HG03565 (cell line): ENCODE measurements at regions not wholly inside any gene's neighbourhood (a gene's known extent, or its start where the extent isn't known, plus 50 kb on each side); places are given as distances from the start of the nearest gene placed in this dataset.
"Not testable (repeated sequence)": the region's sequence is repeated elsewhere in the genome, so short reads cannot be mapped to it uniquely, and the experiment has no call there.

Experiments used
- ATAC-seq: cut with Tn5 transposase; IDR thresholded peaks from one replicate; pipeline ENCODE4 v1.9.1; 2021; ENCODE audit warnings: mild to moderate bottlenecking, moderate library complexity; ENCODE audit not compliant: unreplicated experiment

GRCh38 chr16:86244936-86245335 is 265.4 kb upstream of the FOXF1 start:
- no peak for ATAC-seq

- no peak for ATAC-seq
Observed at GRCh38 chr16:86245351-86245750, 265.0 kb upstream of the FOXF1 start.

GRCh38 chr16:86245895-86246294 is 264.4 kb upstream of the FOXF1 start:
- ATAC-seq: no peak

- no peak for ATAC-seq
Observed at GRCh38 chr16:86248310-86248905, 261.9 kb upstream of the FOXF1 start.

- ATAC-seq: no peak
Observed at GRCh38 chr16:86249631-86250030, 260.7 kb upstream of the FOXF1 start.

GRCh38 chr16:86251682-86252081 is 258.6 kb upstream of the FOXF1 start:
- no peak for ATAC-seq

GRCh38 chr16:86252596-86252995 is 257.7 kb upstream of the FOXF1 start:
- no peak for ATAC-seq

GRCh38 chr16:86255966-86256365 is 254.4 kb upstream of the FOXF1 start:
- no peak for ATAC-seq

GRCh38 chr16:86256995-86257394 is 253.3 kb upstream of the FOXF1 start:
- no peak for ATAC-seq

GRCh38 chr16:86257546-86257945 is 252.8 kb upstream of the FOXF1 start:
- no peak for ATAC-seq

GRCh38 chr16:86258713-86259112 is 251.6 kb upstream of the FOXF1 start:
- no peak for ATAC-seq

- ATAC-seq: no peak
Observed at GRCh38 chr16:86259499-86259898, 250.8 kb upstream of the FOXF1 start.

- ATAC-seq: no peak
Observed at GRCh38 chr16:86261379-86261778, 248.9 kb upstream of the FOXF1 start.

GRCh38 chr16:86267657-86268056 is 242.7 kb upstream of the FOXF1 start:
- ATAC-seq: not testable (repeated sequence)

- ATAC-seq: no peak
Observed at GRCh38 chr16:86270696-86271095, 239.6 kb upstream of the FOXF1 start.

- no peak for ATAC-seq
Observed at GRCh38 chr16:86272744-86273143, 237.6 kb upstream of the FOXF1 start.

GRCh38 chr16:86277221-86277620 is 233.1 kb upstream of the FOXF1 start:
- no peak for ATAC-seq

- ATAC-seq: not testable (repeated sequence)
Observed at GRCh38 chr16:86277859-86278258, 232.5 kb upstream of the FOXF1 start.

GRCh38 chr16:86281421-86281820 is 228.9 kb upstream of the FOXF1 start:
- no peak for ATAC-seq

GRCh38 chr16:86283944-86284343 is 226.4 kb upstream of the FOXF1 start:
- ATAC-seq: no peak

- no peak for ATAC-seq
Observed at GRCh38 chr16:86285421-86285820, 224.9 kb upstream of the FOXF1 start.

GRCh38 chr16:86285938-86286921 is 224.1 kb upstream of the FOXF1 start:
- no peak for ATAC-seq
